ENCODE measurements at regions not wholly inside any gene's neighbourhood (a gene's known extent, or its start where the extent isn't known, plus 50 kb on each side); places are given as distances from the start of the nearest gene placed in this dataset.

DNA sequence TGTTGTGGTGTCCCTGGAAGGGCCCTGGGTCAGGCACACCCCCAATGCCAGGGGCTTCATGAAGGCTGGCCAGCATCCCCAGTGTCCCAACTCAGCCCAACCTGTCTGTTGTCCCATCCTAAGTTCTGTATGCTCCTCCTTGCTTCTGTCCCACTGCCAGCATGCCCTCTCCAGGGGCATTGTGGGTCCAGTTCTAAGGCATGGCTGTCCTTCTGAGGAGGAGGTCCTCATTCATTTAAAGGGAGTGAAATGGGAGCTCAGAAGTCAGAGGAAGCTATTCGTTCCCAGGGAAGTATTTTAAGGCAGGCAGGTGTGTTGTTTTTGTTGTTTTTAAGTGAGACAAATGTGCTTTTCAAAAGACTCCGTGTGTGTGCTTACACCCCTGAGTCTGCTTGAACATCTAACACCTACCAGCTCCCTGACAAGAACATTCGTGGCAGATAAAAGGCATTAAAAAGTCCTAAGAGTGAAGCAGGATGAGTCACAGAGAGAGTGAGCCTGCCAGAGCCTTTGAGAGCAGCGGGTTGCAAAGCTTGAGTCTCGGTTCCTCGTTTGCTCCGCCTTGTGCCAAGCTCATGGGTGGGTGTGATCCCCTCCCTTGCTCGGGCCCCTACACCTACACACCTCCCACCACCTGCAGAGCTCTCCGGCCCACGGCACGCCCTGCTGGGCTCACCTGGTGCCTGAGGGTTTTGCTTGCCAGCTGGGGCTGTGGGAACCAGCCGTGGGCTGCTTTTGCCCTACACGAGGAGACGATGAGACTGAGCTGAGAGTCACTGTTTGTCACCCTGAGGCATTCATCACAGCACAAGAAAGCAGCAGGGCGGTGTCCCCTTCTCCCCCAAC, 183.4 kb upstream of the TOPAZ1 start:
- no peaks in the 10 kb centered on the region for H3K9me3 Mint-ChIP-seq
- H3K4me1 Mint-ChIP-seq (ENCODE audit: low read depth in 2 of 2): peaks cover 0 to 2% of the 10 kb centered on the region in 2 donors
- no peaks in the 10 kb centered on the region for H3K36me3 Mint-ChIP-seq
- H3K27me3 Mint-ChIP-seq: peaks cover 42 to 50% of the 10 kb centered on the region in 2 donors
- H3K27ac Mint-ChIP-seq: no peak overlapping the region
- peak in 1 of 2 donors; percentile 14 for ATAC-seq
- H3K4me3 Mint-ChIP-seq: no peak overlapping the region
- DNase-seq (ENCODE audit: low spot score): no peak

- no peaks in the 10 kb centered on the region for H3K9me3 Mint-ChIP-seq
- no peak overlapping the region for H3K4me3 Mint-ChIP-seq
- H3K4me1 Mint-ChIP-seq (ENCODE audit: low read depth in 2 of 2): peaks cover 0 to 2% of the 10 kb centered on the region in 2 donors
Observed at GRCh38 chr3:44058868-44059203, 182.8 kb upstream of the TOPAZ1 start.

DNA sequence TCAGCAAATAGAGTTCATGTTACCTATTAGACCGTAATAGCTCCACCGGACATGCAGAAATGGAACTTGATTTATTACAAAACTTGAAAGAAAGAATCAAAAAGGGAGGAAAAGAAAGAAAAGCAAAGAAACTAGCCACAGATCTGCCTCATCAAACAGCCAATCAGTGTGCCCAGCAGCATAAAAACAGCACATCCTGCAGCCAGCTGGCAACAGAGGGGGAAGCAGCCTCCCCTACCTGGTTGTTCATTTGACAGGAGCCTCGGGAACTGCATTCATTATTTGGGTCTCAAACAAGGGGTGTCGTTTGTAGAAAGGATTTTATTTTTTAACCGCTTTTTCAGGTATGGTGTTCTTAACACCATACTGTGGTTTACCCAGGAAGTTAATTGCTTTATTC, 181.5 kb upstream of the TOPAZ1 start:
- Mint-ChIP-seq H3K36me3 (no peaks in the 10 kb centered on the region), H3K9me3 (no peaks in the 10 kb centered on the region), H3K4me3 (no peak overlapping the region), H3K27ac (no peak overlapping the region), H3K4me1 (ENCODE audit: low read depth in 2 of 2) (peaks cover 0 to 2% of the 10 kb centered on the region in 2 donors), H3K27me3 (peaks cover 44 to 46% of the 10 kb centered on the region in 2 donors)
- ATAC-seq (no peak), DNase-seq (ENCODE audit: low spot score) (no peak)

More at GRCh38 chr3:44058868-44059203, 182.8 kb upstream of the TOPAZ1 start:
- DNase-seq (ENCODE audit: low spot score): no peak
- Mint-ChIP-seq H3K27ac (no peak overlapping the region), H3K27me3 (peaks cover 43 to 52% of the 10 kb centered on the region in 2 donors), H3K36me3 (no peaks in the 10 kb centered on the region)
- no peak for ATAC-seq

DNA sequence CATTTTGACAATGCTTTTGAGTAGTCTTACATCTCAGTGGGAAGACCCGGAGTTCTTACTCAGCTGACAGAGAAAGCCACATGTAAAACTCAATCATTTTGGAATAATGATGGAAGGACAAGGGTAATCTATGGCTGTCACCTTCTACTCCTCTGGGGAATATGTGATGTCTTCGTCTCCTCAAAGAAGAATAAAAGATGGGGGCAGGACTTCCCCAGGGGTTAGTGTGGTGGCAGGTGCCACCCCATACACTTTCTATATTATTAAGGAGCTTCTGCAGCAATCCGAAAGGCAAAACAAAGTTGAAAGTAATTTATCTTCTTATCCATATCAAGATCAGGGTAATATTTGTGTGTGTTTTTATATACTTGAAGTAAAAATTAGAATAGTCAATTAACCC, 180.4 kb upstream of the TOPAZ1 start:
- Mint-ChIP-seq H3K9me3 (no peaks in the 10 kb centered on the region), H3K4me3 (no peak overlapping the region), H3K27me3 (peaks cover 42 to 53% of the 10 kb centered on the region in 2 donors), H3K27ac (no peak overlapping the region), H3K4me1 (ENCODE audit: low read depth in 2 of 2) (peaks cover 0 to 2% of the 10 kb centered on the region in 2 donors), H3K36me3 (no peaks in the 10 kb centered on the region)
- no peak for DNase-seq (ENCODE audit: low spot score)
- ATAC-seq: no peak

- Mint-ChIP-seq H3K27ac (no peak overlapping the region), H3K4me3 (no peak overlapping the region), H3K27me3 (peaks cover 39 to 51% of the 10 kb centered on the region in 2 donors), H3K4me1 (ENCODE audit: low read depth in 2 of 2) (peaks cover 0 to 2% of the 10 kb centered on the region in 2 donors), H3K36me3 (no peaks in the 10 kb centered on the region), H3K9me3 (no peaks in the 10 kb centered on the region)
- DNase-seq (ENCODE audit: low spot score): no peak
- no peak for ATAC-seq
Observed at GRCh38 chr3:44061961-44062360, 179.7 kb upstream of the TOPAZ1 start.

DNA sequence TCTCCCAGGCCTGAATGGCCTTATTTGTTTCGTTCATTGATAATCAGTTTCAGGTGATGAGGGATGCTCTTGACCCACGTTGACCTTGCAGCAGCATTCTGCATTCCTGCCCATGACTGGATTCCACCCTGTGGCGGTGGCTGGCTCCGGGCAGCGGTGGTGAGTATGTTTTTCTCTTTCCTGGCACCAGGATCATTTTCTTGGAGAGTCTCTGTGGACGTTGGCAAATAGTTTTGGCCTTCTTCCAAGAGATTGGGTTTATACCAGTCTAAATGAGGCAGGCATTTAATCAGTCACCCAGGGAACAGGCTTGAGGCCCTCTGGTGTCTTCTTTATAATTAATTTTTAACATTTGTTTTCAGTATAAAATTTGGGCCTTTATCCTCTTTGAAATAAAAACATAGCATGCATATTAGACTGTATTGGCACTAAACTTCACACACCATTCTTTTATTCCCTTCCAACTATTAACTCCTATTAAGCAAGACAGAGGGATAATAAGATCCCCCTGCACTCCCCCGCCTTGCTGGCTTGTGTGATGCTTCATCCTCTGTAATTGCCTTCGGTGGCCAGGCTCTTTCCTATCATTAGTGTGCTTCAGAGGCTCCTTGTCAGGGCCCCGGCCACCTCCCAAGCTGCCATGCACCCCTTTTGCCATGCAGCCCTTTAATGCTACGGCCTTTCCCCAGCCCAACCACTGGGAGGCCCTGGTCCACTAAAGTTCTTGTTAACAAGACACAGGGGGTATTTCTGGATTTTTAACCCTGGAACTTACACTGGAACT, 176.2 kb upstream of the TOPAZ1 start:
- ATAC-seq: no peak
- no peak overlapping the region for H3K27ac Mint-ChIP-seq
- no peaks in the 10 kb centered on the region for H3K36me3 Mint-ChIP-seq
- DNase-seq (ENCODE audit: low spot score): no peak
- H3K4me1 Mint-ChIP-seq (ENCODE audit: low read depth in 2 of 2): no peaks in the 10 kb centered on the region
- peaks cover 21 to 37% of the 10 kb centered on the region in 2 donors for H3K27me3 Mint-ChIP-seq
- H3K4me3 Mint-ChIP-seq: no peak overlapping the region
- H3K9me3 Mint-ChIP-seq: no peaks in the 10 kb centered on the region

DNA sequence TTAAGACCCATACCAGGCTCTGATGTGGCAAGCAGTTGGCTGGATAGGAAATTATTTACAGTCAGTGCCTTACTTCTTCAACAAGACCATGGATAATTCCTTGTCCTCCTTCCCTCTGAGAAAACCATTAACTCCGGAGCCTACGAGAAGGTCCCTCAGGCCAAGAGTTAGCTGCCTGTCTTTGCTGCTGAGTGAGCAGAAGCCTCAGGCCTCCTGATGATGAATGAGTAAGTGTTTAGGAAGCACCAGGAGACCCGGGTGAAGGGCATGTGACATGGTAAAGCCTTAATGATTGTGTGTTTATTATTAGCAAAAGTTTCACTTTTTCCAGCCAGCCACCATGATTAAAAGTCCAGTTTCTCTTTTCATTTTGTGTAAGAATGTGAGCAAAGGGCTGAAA, 174.9 kb upstream of the TOPAZ1 start:
- Mint-ChIP-seq H3K4me3 (no peak overlapping the region), H3K4me1 (ENCODE audit: low read depth in 2 of 2) (no peaks in the 10 kb centered on the region), H3K27ac (no peak overlapping the region), H3K27me3 (peaks cover 20 to 35% of the 10 kb centered on the region in 2 donors), H3K9me3 (no peaks in the 10 kb centered on the region), H3K36me3 (no peaks in the 10 kb centered on the region)
- ATAC-seq (no peak), DNase-seq (ENCODE audit: low spot score) (no peak)

DNA sequence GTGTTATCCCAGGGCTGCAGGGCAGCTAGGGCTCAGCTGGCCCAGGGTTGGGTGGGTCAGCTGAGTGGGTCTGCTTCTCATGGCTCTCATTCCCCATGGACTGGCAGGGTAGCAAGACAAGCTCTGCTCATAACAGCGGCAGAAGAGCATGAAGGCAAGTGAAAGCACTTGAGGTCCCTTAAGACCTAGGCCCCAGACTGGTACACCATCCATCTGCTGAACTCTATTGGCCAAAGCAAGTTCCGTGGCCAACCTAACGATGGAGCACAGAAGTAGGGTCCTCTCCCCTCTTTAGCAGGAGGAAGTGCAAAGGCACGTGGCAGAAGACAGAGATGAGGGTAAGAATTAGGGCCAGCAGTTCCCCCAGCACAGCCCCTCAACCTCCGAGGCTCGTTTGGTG, 174.3 kb upstream of the TOPAZ1 start:
- no peak for DNase-seq (ENCODE audit: low spot score)
- no peak for ATAC-seq
- H3K27ac Mint-ChIP-seq: no peak overlapping the region
- H3K4me1 Mint-ChIP-seq (ENCODE audit: low read depth in 2 of 2): no peaks in the 10 kb centered on the region
- no peaks in the 10 kb centered on the region for H3K9me3 Mint-ChIP-seq
- no peaks in the 10 kb centered on the region for H3K36me3 Mint-ChIP-seq
- no peak overlapping the region for H3K4me3 Mint-ChIP-seq
- peaks cover 16 to 29% of the 10 kb centered on the region in 2 donors for H3K27me3 Mint-ChIP-seq

- Mint-ChIP-seq H3K9me3 (no peaks in the 10 kb centered on the region), H3K27ac (no peak overlapping the region), H3K27me3 (peaks cover 10 to 21% of the 10 kb centered on the region in 2 donors), H3K36me3 (no peaks in the 10 kb centered on the region), H3K4me1 (ENCODE audit: low read depth in 2 of 2) (no peaks in the 10 kb centered on the region), H3K4me3 (no peak overlapping the region)
- no peak for DNase-seq (ENCODE audit: low spot score)
- no peak for ATAC-seq
Observed at GRCh38 chr3:44068753-44069152, 172.9 kb upstream of the TOPAZ1 start.

DNA sequence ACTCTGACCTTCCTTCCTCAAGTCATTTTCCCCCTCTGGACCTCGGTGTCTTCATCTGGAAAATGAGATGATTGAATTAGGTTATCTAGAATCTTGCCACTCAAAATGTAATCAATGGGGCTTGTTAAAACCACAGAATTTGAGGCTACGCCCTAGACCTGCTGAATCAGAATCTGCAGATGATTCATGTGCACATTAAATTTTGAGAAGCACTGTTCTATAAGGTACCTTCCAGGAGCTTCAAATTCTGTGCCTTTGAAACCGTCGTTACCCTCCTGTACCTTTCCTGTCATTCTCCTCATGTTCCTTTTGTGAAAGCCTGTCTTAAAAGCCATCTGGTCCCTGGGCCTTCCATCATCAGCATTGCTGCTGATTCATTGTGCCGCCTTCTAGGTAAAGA, 172.4 kb upstream of the TOPAZ1 start:
- Mint-ChIP-seq H3K27me3 (peaks cover 6 to 21% of the 10 kb centered on the region in 2 donors), H3K4me3 (no peak overlapping the region), H3K36me3 (no peaks in the 10 kb centered on the region), H3K4me1 (ENCODE audit: low read depth in 2 of 2) (no peaks in the 10 kb centered on the region), H3K9me3 (no peaks in the 10 kb centered on the region), H3K27ac (no peak overlapping the region)
- DNase-seq (ENCODE audit: low spot score) (no peak), ATAC-seq (no peak)

- ATAC-seq: no peak
- no peak for DNase-seq (ENCODE audit: low spot score)
- no peaks in the 10 kb centered on the region for H3K36me3 Mint-ChIP-seq
- no peaks in the 10 kb centered on the region for H3K4me1 Mint-ChIP-seq (ENCODE audit: low read depth in 2 of 2)
- H3K27me3 Mint-ChIP-seq: peaks cover 12 to 23% of the 10 kb centered on the region in 2 donors
- H3K4me3 Mint-ChIP-seq: no peak overlapping the region
- H3K9me3 Mint-ChIP-seq: no peaks in the 10 kb centered on the region
- H3K27ac Mint-ChIP-seq: no peak overlapping the region
Observed at GRCh38 chr3:44070841-44071546, 170.7 kb upstream of the TOPAZ1 start.

- Mint-ChIP-seq H3K27me3 (peaks cover 13 to 23% of the 10 kb centered on the region in 2 donors), H3K36me3 (no peaks in the 10 kb centered on the region), H3K4me3 (no peak overlapping the region), H3K27ac (no peak overlapping the region), H3K4me1 (ENCODE audit: low read depth in 2 of 2) (no peaks in the 10 kb centered on the region), H3K9me3 (no peaks in the 10 kb centered on the region)
- DNase-seq (ENCODE audit: low spot score) (no peak), ATAC-seq (no peak)
Observed at GRCh38 chr3:44072601-44073540, 168.8 kb upstream of the TOPAZ1 start.

DNA sequence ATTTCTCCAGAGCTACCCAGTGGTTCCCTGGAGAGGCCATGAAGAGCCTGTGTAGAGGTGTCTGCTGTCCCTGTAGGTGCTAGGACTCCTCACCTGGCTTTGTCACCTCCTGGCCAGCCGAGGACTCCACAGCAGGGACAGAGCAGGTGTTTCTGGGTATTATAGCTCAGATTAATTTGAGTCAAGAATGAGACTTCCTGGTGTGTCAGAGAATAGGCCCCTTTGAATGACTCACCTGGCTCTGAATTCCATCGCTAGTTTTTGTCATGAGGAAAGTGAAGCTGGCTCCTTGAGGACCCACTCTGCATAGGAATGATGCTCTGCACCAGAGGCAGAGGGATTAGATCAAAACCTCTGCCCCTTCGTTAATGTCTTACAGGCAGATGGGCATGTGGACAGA, 167.5 kb upstream of the TOPAZ1 start:
- peaks cover 11 to 16% of the 10 kb centered on the region in 2 donors for H3K27me3 Mint-ChIP-seq
- no peaks in the 10 kb centered on the region for H3K36me3 Mint-ChIP-seq
- H3K27ac Mint-ChIP-seq: no peak overlapping the region
- no peaks in the 10 kb centered on the region for H3K4me1 Mint-ChIP-seq (ENCODE audit: low read depth in 2 of 2)
- no peak overlapping the region for H3K4me3 Mint-ChIP-seq
- DNase-seq (ENCODE audit: low spot score): no peak
- no peaks in the 10 kb centered on the region for H3K9me3 Mint-ChIP-seq
- no peak for ATAC-seq

All from natural killer cell treated with Interleukin-12 subunit alpha and Interleukin-12 subunit beta and Interleukin-15 and Interleukin-18, amount 100 ng/mL, for 72 hours (primary cell).